VCaP (cell line): ENCODE measurements at regions not wholly inside any gene's neighbourhood (a gene's known extent, or its start where the extent isn't known, plus 50 kb on each side); places are given as distances from the start of the nearest gene placed in this dataset.

Source experiments
- H3K27ac ChIP-seq: fragments of 450-650 bp; 2 replicates; pipeline ENCODE4 v1.5.1; 2017
- TF ChIP-seq, protein P1 (sequence below): fragments of 450-650 bp; conservative IDR thresholded peaks from 2 replicates; pipeline ENCODE4 v1.5.1; 2017; ENCODE audit warnings: mild to moderate bottlenecking, moderate library complexity

DNA sequence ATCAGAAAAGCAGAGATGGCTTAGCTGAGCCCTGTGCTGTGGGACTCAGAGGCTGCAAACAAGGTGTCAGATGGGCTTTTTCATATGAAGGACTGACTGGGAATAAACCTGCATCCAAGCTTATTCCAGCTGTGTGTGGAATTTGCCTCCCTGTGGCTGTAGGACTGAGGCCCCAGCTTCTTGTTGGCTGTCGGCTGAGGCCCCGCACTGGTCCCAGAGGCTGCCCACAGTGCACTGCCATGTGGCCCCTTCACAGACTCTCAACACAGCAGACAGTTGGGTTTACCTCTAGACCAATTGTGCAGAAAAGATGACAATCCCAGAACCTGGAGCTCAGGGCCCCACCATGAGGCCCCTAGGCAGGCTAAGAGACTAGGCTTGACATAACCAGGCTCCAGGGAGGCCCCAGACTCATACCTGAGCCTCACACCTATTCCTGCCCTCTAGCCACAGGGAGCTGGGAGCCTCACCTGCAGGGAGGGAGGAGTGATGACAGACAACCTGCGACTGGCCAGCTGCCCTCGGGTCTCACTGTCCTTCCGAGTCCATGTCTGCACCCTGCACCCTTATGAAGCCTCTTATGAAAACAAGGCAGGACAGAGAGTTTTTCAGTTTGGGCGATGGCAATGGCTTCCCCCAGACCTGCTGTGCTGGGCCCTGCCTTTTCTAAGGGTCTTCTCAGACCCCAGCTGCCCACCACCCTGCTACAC, 615.5 kb downstream of the NPHP4 start:
- no peak overlapping the region for H3K27ac ChIP-seq
- TF ChIP-seq, protein P1, sequence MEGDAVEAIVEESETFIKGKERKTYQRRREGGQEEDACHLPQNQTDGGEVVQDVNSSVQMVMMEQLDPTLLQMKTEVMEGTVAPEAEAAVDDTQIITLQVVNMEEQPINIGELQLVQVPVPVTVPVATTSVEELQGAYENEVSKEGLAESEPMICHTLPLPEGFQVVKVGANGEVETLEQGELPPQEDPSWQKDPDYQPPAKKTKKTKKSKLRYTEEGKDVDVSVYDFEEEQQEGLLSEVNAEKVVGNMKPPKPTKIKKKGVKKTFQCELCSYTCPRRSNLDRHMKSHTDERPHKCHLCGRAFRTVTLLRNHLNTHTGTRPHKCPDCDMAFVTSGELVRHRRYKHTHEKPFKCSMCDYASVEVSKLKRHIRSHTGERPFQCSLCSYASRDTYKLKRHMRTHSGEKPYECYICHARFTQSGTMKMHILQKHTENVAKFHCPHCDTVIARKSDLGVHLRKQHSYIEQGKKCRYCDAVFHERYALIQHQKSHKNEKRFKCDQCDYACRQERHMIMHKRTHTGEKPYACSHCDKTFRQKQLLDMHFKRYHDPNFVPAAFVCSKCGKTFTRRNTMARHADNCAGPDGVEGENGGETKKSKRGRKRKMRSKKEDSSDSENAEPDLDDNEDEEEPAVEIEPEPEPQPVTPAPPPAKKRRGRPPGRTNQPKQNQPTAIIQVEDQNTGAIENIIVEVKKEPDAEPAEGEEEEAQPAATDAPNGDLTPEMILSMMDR: no peak

DNA sequence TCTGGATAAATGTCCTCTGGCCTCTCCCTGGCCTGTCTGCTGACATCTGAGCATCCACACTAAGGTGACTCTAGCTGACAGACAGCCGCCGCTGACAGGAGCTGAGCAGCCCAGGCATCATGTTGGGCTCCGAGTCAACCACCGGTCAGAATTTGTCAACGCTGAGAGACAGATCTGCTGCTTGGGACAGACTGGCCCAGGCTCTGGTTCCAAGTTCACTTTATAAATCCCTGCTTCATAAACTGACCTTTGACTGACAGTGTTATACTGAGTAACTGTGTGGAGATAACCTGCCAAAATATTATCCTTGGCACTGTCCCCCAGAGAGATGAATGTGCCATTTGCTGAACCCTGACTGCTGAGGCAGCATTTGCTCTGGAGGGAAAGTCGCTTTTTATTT, 616.7 kb downstream of the NPHP4 start:
- TF ChIP-seq, protein P1: no peak
- H3K27ac ChIP-seq: no peak overlapping the region

DNA sequence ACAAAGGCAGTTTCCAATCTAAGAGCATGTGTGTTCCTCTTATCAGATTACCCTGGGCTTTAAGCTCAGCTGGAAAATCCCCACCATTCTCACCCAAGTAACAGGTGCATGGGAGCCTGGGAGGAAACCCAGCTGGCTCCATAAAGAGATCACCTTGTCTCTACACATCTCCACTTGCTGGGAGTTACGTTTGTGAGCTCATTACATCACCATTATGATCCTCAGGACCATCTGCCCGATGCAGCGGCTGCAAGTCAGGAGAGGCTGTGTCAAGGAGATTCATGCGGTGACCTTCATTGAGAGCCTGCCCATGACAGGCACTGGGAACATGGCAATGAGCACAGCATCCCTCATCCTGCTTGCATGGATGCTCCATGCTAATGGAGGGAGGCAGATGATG, 618.0 kb downstream of the NPHP4 start:
- TF ChIP-seq, protein P1: no peak
- H3K27ac ChIP-seq: no peak overlapping the region

- TF ChIP-seq, protein P1: no peak
Measured at GRCh38 chr1:5373281-5373680, 618.9 kb downstream of the NPHP4 start.

GRCh38 chr1:5371270-5371669, 621.0 kb downstream of the NPHP4 start:
- no peak overlapping the region for H3K27ac ChIP-seq
- TF ChIP-seq, protein P1: no peak

More at GRCh38 chr1:5373281-5373680, 618.9 kb downstream of the NPHP4 start:
- H3K27ac ChIP-seq: peak overlapping the region; percentile 31

DNA sequence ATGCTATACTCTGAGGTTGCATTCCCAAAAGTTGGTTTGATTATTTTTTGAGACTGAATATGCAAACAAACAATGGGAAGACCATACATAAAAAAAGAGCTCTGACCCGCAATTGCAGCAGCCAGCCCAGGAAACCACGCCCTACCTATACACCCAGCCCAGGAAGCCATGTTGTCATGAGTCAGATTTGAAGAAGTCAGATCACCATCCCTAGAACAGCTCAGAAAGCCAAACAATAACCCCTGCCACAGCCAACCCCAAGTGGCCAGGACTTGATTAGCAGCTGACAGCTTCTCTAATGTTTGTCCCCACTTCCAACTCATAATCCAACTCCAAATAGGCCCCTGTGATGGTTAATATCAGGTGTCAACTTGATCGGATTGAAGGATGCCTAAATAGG, 621.9 kb downstream of the NPHP4 start:
- no peak overlapping the region for H3K27ac ChIP-seq
- TF ChIP-seq, protein P1: no peak

- TF ChIP-seq, protein P1: no peak
- no peak overlapping the region for H3K27ac ChIP-seq
Measured at GRCh38 chr1:5369223-5369622, 623.0 kb downstream of the NPHP4 start.
